DMS 273 (cell line): ENCODE measurements at regions not wholly inside any gene's neighbourhood (a gene's known extent, or its start where the extent isn't known, plus 50 kb on each side); places are given as distances from the start of the nearest gene placed in this dataset.
A peak's percentile ranks its signal among the peaks of the same experiment; 100 is the strongest.
"Not testable (repeated sequence)": the region's sequence is repeated elsewhere in the genome, so short reads cannot be mapped to it uniquely, and the experiment has no call there.

Experiments used
- DNase-seq: peaks from one replicate; lab custom pipeline; 2025; ENCODE audit not compliant: unreplicated experiment; lab: John Stamatoyannopoulos, UW

GRCh38 chr6:168193816-168194721 lies 115.1 kb upstream of the FRMD1 start:
- peak; percentile 34 for DNase-seq

- no peak for DNase-seq
Measured at GRCh38 chr6:168192901-168193815, 114.1 kb upstream of the FRMD1 start.

GRCh38 chr6:168192195-168192900 lies 113.3 kb upstream of the FRMD1 start:
- peak; percentile 21 for DNase-seq

- no peak for DNase-seq
Measured at GRCh38 chr6:168190646-168191443, 111.8 kb upstream of the FRMD1 start.

- DNase-seq = no peak
Measured at GRCh38 chr6:168190014-168190405, 111.0 kb upstream of the FRMD1 start.

GRCh38 chr6:168189200-168190013 lies 110.4 kb upstream of the FRMD1 start:
- DNase-seq = no peak

GRCh38 chr6:168188369-168189199 lies 109.6 kb upstream of the FRMD1 start:
- DNase-seq = no peak

GRCh38 chr6:168186438-168186837 lies 107.4 kb upstream of the FRMD1 start:
- DNase-seq = no peak

- not testable (repeated sequence) for DNase-seq
Measured at GRCh38 chr6:168186018-168186417, 107.0 kb upstream of the FRMD1 start.

GRCh38 chr6:168184701-168185100 lies 105.7 kb upstream of the FRMD1 start:
- no peak for DNase-seq

- no peak for DNase-seq
Measured at GRCh38 chr6:168183613-168183970, 104.6 kb upstream of the FRMD1 start.

GRCh38 chr6:168182908-168183612 lies 104.0 kb upstream of the FRMD1 start:
- DNase-seq = no peak

- no peak for DNase-seq
Measured at GRCh38 chr6:168182366-168182765, 103.4 kb upstream of the FRMD1 start.

- DNase-seq = no peak
Measured at GRCh38 chr6:168181876-168182275, 102.9 kb upstream of the FRMD1 start.

- no peak for DNase-seq
Measured at GRCh38 chr6:168181316-168181715, 102.3 kb upstream of the FRMD1 start.

GRCh38 chr6:168180548-168181011 lies 101.6 kb upstream of the FRMD1 start:
- DNase-seq = no peak

- DNase-seq = no peak
Measured at GRCh38 chr6:168179702-168180382, 100.8 kb upstream of the FRMD1 start.
